Skeletal muscle satellite cell (primary cell): ENCODE measurements at regions not wholly inside any gene's neighbourhood (a gene's known extent, or its start where the extent isn't known, plus 50 kb on each side); places are given as distances from the start of the nearest gene placed in this dataset.

ENCODE experiments used
- H3K27me3 ChIP-seq: 2 replicates; pipeline ENCODE4 v1.7.0; 2013; ENCODE audit warnings: low read length; ENCODE audit not compliant: control insufficient read depth, insufficient read depth
- H3K36me3 ChIP-seq: 2 replicates; pipeline ENCODE4 v1.7.0; 2013; ENCODE audit warnings: mild to moderate bottlenecking, control low read depth, low read length; ENCODE audit not compliant: insufficient read depth
- H3K4me1 ChIP-seq: 2 replicates; pipeline ENCODE4 v1.7.0; 2013; ENCODE audit warnings: low read length; ENCODE audit not compliant: control insufficient read depth, insufficient read depth
- H3K4me2 ChIP-seq: 2 replicates; pipeline ENCODE4 v1.7.0; 2013; ENCODE audit warnings: mild to moderate bottlenecking, low read length
- H3K4me3 ChIP-seq: 2 replicates; pipeline ENCODE4 v1.7.0; 2013; ENCODE audit warnings: low read length
- H3K9ac ChIP-seq: 2 replicates; pipeline ENCODE4 v1.7.0; 2013; ENCODE audit warnings: mild to moderate bottlenecking, low read depth, low read length, moderate library complexity
- H3K9me3 ChIP-seq: replicated peaks from 2 replicates; pipeline ENCODE4 v1.7.0; 2013; ENCODE audit warnings: mild to moderate bottlenecking, control low read depth, low read length

DNA sequence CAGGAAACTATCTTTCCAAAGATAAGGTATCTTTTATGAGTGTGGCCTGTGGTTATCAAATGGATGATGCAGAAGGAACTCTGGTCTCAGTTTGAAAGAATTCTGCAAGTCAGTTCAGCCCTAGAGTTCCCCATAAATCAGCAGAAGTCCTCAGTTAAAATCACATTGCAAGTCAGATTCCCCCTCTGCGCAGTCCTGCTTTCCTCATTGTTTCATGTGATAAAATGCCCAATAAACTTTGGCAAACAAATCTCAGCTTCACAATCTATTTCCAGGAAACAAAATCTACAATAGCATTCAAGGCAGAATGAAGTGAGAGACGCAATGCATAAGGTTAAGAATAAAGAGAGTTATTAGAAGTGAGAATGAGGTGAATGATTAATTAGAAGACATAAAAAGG is 216.3 kb upstream of the KLHL1 start:
- H3K4me3 ChIP-seq: no peak overlapping the region
- no peaks in the 10 kb centered on the region for H3K27me3 ChIP-seq
- peaks cover 3% of the 10 kb centered on the region for H3K9me3 ChIP-seq
- H3K9ac ChIP-seq: no peak overlapping the region
- no peak overlapping the region for H3K4me2 ChIP-seq
- H3K36me3 ChIP-seq: no peaks in the 10 kb centered on the region
- H3K4me1 ChIP-seq: no peaks in the 10 kb centered on the region

DNA sequence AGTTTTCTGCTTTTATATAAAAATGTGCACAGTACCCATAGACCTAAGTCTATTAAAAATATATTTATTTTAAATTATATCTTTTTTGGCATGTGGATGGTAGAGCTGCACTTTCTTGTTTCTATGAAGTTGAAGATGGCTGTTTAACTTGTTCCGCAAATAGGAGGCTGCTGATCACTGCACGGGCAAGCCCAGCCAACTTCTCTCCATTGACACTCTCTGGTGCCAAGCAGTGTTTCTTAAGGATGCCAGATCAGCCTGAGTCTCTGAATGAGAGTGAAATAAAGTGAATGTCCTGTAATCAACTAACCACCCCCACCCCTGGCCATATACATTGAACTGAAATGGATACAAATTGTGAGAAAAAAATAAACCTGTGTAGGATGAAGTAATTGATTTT is 202.9 kb upstream of the KLHL1 start:
- no peaks in the 10 kb centered on the region for H3K4me1 ChIP-seq
- no peaks in the 10 kb centered on the region for H3K27me3 ChIP-seq
- H3K9ac ChIP-seq: no peak overlapping the region
- no peak overlapping the region for H3K4me2 ChIP-seq
- H3K4me3 ChIP-seq: no peak overlapping the region
- peaks cover 7% of the 10 kb centered on the region for H3K9me3 ChIP-seq
- no peaks in the 10 kb centered on the region for H3K36me3 ChIP-seq

DNA sequence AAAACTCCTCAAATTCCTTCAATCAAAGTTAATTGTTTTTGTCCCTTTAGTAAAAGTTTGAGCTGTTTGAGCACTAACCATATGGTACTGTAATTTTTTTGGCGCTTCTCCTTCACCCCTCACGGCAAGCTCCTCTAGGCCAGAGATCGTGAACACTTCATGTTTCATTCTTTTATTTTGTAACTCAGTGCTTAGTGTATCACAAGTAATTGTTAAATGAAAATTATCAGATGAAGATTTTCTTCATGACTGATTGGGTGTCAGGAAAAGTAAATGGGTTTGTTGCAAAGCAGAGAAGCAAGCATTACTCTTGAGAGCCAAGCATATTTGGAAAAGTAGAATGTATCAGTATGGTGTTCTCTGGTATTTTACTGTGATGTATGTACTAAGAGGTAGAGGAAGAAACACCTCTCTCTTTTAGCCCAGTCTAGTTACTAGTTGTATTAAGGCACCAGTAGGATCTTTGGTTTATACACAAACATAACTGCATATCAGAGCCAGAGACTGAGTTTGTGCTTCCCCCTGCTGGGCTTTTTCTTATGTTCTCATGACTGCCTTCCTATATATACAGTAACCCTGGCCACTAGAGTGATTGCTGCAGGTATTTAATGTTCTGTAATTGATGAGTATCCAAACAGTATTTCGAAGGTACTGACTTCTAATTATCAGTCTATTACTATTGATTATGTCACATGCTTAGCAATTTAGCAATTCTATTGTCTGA is 202.3 kb upstream of the KLHL1 start:
- Histone ChIP-seq H3K4me2 (no peak overlapping the region), H3K9me3 (peaks cover 7% of the 10 kb centered on the region), H3K4me3 (no peak overlapping the region), H3K9ac (no peak overlapping the region), H3K27me3 (no peaks in the 10 kb centered on the region), H3K4me1 (no peaks in the 10 kb centered on the region), H3K36me3 (no peaks in the 10 kb centered on the region)

DNA sequence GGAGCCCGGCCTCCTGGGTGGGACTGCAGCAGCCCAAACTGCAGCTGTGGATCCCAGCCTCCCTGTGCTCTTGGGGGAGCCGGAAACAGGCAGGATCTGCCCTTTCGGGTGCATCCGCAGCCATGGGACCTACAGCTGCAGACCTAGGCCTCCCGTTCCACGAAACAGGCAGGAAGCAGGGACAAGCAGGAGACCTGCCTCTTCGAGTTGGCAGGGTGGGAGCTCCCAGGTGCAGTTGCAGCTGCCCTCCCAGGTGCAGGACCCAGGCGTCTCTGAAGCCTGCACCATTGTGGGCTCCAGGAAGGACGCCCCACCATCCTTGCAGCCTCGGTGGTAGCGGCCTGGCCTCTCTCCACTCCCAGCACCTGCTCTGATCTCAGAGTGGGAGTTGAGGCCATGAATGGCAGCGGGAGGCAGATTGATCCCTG is 189.0 kb upstream of the KLHL1 start:
- H3K4me3 ChIP-seq: no peak overlapping the region
- H3K4me2 ChIP-seq: no peak overlapping the region
- H3K36me3 ChIP-seq: no peaks in the 10 kb centered on the region
- no peaks in the 10 kb centered on the region for H3K4me1 ChIP-seq
- peaks cover 4% of the 10 kb centered on the region for H3K9me3 ChIP-seq
- H3K27me3 ChIP-seq: no peaks in the 10 kb centered on the region
- no peak overlapping the region for H3K9ac ChIP-seq

DNA sequence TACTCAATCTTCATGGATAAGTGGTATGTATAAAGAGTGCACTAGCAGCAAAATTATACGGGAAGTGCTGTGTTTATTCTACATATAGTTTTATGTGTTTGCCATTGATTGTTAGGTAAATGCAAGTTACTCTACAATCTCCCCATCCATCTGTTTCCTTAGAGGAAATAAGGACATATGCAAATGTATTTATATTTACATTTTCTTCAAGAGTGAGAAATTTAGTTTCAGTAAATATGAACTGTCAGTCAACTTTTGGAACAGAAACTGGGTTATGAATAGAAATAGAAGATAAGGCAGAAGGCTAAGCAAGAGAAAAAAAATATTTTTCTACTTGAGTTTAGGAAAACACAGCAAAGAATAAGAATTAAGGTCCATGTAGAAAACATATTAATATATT is 176.1 kb upstream of the KLHL1 start:
- H3K4me2 ChIP-seq: no peak overlapping the region
- H3K9me3 ChIP-seq: peaks cover 5% of the 10 kb centered on the region
- H3K4me1 ChIP-seq: no peaks in the 10 kb centered on the region
- no peaks in the 10 kb centered on the region for H3K27me3 ChIP-seq
- H3K4me3 ChIP-seq: no peak overlapping the region
- H3K36me3 ChIP-seq: no peaks in the 10 kb centered on the region
- no peak overlapping the region for H3K9ac ChIP-seq

DNA sequence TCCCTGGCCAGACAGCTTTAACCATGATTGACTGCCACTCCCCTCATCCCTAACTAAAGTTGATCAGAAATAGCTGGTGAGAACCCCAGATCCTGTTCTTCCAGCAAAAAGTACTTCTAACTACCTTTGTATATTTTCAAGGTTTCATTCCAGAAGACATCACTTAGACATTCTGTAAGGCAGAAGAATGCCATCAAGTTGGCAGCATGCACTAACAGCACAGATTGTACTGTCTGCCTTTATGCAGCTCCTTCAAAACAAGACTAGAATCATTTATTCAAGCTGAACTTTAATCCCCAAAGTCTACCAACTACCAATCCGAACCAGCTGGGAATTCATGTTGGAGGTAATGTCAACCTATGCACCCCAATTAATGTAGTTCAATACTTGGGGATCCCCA is 167.6 kb upstream of the KLHL1 start:
- Histone ChIP-seq H3K4me3 (no peak overlapping the region), H3K9me3 (peaks cover 6% of the 10 kb centered on the region), H3K36me3 (no peaks in the 10 kb centered on the region), H3K9ac (no peak overlapping the region), H3K27me3 (no peaks in the 10 kb centered on the region), H3K4me2 (no peak overlapping the region), H3K4me1 (no peaks in the 10 kb centered on the region)

DNA sequence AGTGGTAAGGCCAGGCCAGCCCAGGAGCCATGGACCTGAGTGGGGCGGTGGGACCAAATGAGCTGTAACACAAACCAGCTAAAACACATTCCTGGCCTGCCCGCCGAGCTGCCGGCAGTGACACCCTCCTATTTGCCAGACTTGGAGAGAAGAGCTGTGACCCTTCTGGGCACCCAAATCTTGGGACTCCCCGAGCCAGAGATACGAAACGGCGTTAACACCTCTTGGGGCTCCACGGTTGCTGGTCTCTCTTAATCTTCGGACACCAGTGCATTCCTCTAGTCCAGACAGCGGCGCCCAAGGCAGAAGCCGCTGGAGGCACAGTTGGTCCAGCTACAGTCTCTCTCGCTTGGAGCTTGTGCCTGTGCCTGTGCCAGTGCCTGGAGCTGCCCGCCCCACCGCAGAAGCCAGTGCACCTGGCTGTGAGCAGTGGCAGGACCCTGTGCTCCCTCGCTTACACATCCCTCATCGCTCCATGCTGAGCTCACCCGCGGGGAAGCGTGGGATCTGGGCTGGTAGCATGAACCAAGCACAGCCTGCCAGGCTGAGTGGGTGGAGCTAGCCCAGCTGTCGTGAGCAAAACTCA is 147.2 kb upstream of the KLHL1 start:
- H3K4me3 ChIP-seq: no peak overlapping the region
- no peaks in the 10 kb centered on the region for H3K4me1 ChIP-seq
- H3K27me3 ChIP-seq: no peaks in the 10 kb centered on the region
- no peaks in the 10 kb centered on the region for H3K9me3 ChIP-seq
- H3K9ac ChIP-seq: no peak overlapping the region
- no peaks in the 10 kb centered on the region for H3K36me3 ChIP-seq
- H3K4me2 ChIP-seq: no peak overlapping the region

DNA sequence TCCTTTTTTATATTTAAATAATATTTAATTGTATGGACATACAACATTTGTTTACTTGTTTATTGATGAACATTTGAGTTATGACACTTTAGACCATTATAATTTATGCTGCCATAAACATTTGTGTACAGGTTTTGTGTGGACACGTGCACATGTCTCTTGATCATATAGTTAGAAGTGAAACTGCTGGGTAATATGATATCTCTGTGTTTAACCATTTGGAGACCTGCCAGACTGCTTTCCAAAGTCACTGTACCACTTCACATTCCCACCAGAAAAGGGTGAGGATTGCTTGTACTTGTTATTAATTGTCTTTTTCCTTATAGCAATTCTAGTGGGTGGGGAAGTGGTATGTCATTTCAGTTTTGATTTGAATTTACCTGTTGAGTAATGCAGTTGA is 145.6 kb upstream of the KLHL1 start:
- Histone ChIP-seq H3K4me3 (no peak overlapping the region), H3K4me2 (no peak overlapping the region), H3K36me3 (no peaks in the 10 kb centered on the region), H3K4me1 (no peaks in the 10 kb centered on the region), H3K9ac (no peak overlapping the region), H3K27me3 (no peaks in the 10 kb centered on the region), H3K9me3 (peaks cover 6% of the 10 kb centered on the region)

DNA sequence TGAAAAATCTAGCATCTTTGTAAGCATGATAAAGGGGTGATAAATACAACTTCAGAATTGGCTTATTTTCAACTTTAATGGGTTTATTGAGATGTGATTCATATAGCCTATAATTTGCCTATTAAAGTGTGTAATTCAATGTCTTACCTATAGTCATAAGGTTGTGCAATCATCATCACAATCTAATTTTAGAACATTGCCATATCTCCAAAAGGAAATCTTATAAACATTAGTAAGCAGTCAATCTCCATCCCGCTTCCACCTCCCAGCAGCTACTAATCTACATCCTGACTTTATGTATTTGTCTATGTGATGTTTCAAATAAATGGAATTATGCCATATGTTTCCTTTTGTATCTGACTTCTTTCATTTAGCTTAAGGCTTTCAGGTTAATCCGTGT is 145.2 kb upstream of the KLHL1 start:
- H3K4me3 ChIP-seq: no peak overlapping the region
- H3K9ac ChIP-seq: no peak overlapping the region
- H3K4me2 ChIP-seq: no peak overlapping the region
- H3K36me3 ChIP-seq: no peaks in the 10 kb centered on the region
- no peaks in the 10 kb centered on the region for H3K4me1 ChIP-seq
- H3K27me3 ChIP-seq: no peaks in the 10 kb centered on the region
- peaks cover 6% of the 10 kb centered on the region for H3K9me3 ChIP-seq

DNA sequence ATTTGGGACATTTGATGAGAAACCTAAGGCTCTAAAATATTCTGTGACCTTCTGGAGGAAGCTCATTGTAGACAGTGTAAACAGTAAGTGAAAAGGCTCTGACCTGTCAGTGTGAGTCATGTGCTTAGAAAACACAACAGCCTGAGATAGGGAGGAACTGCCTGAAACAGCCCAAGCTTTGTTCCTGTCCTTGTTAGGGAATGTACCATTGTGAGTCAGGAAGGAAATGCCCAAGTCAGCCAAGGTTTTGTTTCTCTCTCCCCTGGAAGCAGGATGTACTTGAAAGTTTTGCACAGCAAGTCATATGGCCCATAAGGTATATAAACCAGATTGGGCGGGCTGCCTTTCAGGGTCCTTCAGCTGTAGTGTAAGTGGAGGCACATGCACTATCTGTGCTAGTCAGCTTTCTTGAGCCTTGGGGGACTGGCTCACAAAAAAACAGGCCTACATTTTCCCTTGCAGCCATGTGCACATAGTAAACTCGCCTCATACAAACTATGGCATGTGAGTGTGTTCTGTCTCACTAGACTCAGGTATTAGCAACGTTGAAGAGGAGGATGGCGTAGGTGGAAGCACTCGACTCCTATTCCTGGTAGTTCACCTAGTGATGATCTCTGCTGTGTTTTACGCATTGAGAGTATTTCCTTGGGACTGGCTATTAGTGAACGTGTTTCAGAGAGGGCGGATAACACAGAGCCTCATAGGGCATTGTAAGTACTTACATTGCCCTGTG is 141.2 kb upstream of the KLHL1 start:
- H3K9me3 ChIP-seq: peaks cover 9% of the 10 kb centered on the region
- H3K4me3 ChIP-seq: no peak overlapping the region
- H3K36me3 ChIP-seq: no peaks in the 10 kb centered on the region

DNA sequence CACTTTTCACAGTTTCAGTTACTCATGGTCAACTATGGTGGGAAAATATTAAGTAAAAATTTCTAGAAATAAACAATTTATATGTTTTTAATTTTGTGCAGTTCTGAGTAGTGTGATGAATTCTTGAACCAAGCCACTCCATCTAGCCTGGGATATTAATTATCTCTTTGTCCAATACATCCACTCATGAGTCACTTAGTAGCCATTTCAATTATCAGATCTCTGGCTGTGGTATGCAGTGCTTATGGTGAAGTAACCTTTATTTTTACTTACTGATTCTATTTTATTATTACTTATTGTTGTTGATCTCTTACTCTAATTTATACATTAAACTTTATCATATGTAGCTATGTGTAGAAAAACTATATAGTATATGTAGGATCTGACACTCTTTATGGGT is 128.9 kb upstream of the KLHL1 start:
- no peaks in the 10 kb centered on the region for H3K36me3 ChIP-seq
- H3K4me1 ChIP-seq: no peaks in the 10 kb centered on the region
- H3K4me2 ChIP-seq: no peak overlapping the region
- no peak overlapping the region for H3K4me3 ChIP-seq
- H3K9me3 ChIP-seq: peaks cover 11% of the 10 kb centered on the region
- H3K27me3 ChIP-seq: no peaks in the 10 kb centered on the region
- H3K9ac ChIP-seq: no peak overlapping the region

More for the DNA sequence above, 141.2 kb upstream of the KLHL1 start:
- Histone ChIP-seq H3K4me1 (no peaks in the 10 kb centered on the region), H3K4me2 (no peak overlapping the region), H3K27me3 (no peaks in the 10 kb centered on the region), H3K9ac (no peak overlapping the region)
